WERI-Rb-1 (cell line): ENCODE measurements at regions not wholly inside any gene's neighbourhood (a gene's known extent, or its start where the extent isn't known, plus 50 kb on each side); places are given as distances from the start of the nearest gene placed in this dataset.

Source experiments
- DNase-seq: peaks from one replicate; pipeline ENCODE4 v3.0.0-alpha.2; 2020
- H3K27ac ChIP-seq: fragments of 250-450 bp; sonication (Bioruptor Pico); 2 replicates; pipeline ENCODE4 v1.5.1; 2020; ENCODE audit warnings: mild to moderate bottlenecking, moderate library complexity
- H3K27me3 ChIP-seq: fragments of 250-450 bp; sonication (Bioruptor Pico); 2 replicates; pipeline ENCODE4 v1.5.1; 2021; ENCODE audit warnings: mild to moderate bottlenecking, low read depth, moderate library complexity; ENCODE audit not compliant: insufficient read depth, severe bottlenecking
- H3K36me3 ChIP-seq: fragments of 250-450 bp; sonication (Bioruptor Pico); 2 replicates; pipeline ENCODE4 v1.5.1; 2020; ENCODE audit warnings: mild to moderate bottlenecking, moderate library complexity
- H3K4me3 ChIP-seq: 2 replicates; pipeline ENCODE4 v1.5.1; 2011; ENCODE audit warnings: low read depth, mild to moderate bottlenecking, control low read depth, low read length
- H3K9me3 ChIP-seq: fragments of 250-450 bp; sonication (Bioruptor Pico); 2 replicates; pipeline ENCODE4 v1.5.1; 2021; ENCODE audit warnings: mild to moderate bottlenecking, moderate library complexity; ENCODE audit not compliant: severe bottlenecking
- CTCF ChIP-seq: IDR thresholded peaks from 2 replicates; pipeline ENCODE4 v1.5.1; 2011; ENCODE audit warnings: low read depth, mild to moderate bottlenecking, control low read depth, inconsistent platforms, low read length

DNA sequence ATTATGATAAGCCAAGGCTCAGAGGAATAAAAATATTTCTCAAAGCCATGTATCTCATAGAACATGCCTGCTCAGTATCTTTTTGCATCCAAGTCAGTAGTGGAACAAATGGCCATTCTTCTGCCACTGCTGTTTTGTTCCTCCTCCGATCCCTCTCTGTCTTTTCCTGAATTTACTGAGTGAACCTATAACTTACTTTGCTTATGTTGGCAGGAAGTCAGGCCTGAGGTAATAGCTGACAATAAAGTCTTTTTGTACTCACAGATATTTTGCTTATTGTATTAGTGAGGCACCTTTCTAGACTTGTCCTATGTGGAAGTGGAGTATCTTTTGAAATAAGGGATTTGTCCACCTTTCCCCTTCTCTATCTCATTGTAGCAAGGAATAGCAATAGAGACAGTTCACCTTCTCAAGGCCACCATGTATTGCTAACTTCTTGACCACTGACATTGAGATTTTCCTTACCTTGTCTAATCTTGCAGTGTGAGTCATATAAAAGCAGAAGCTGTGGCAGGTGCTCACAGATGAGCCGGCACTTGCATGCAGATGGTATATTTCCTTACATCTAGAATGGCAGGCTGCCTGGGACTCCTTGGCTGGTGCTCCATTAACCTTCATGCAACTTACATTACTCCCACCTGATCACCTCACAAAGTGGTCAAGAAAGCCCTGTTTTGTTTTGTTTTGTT lies 68.2 kb downstream of the AGTR2 start:
- Histone ChIP-seq H3K27ac (no peak overlapping the region), H3K4me3 (no peak overlapping the region), H3K36me3 (no peaks in the 10 kb centered on the region), H3K9me3 (no peaks in the 10 kb centered on the region), H3K27me3 (peaks cover 53% of the 10 kb centered on the region)
- TF ChIP-seq CTCF: no peak
- no peak for DNase-seq

DNA sequence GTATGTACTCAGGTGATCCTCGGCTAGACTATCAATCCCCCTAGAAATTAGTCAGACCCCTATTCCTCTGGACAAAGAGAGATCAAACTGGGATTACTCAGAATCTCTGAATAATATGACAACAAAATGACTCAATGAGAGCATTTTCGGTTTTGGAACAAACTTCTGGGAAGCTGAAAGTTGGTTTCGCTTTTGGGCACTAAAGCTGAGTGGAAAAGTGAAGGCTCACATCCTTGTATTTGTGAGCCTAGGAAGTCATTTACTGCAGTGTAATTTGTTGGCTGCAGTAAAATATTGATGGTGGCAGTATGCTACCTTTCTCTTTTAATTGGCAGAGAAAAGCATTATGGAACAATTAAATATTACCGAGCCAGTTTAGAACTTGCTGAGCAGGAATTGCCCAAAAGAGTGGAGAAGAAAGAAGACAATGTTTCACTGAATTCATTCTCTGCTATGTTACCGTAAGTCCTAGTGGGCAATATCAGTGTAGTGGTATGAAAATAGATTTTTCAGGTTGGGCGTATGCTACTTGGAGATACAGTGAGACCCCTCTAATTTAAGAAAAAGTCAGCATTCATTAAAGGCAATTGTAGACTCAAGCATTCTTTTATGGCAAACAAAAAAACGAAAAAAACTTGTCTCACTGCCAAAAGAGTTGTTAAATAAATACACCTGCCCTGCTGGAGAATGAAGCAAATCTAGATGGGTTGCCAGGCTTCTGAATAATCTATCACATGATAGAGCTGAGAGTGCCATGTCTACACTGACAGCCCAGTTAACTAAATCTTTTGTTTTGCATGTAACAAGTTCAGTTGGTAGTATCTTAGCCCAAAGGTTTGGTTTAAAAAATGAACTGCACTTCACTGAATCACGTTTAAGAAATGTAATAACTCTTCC lies 69.6 kb downstream of the AGTR2 start:
- TF ChIP-seq CTCF: no peak
- Histone ChIP-seq H3K4me3 (no peak overlapping the region), H3K36me3 (no peaks in the 10 kb centered on the region), H3K27me3 (peaks cover 50% of the 10 kb centered on the region), H3K27ac (no peak overlapping the region), H3K9me3 (no peaks in the 10 kb centered on the region)
- no peak for DNase-seq

GRCh38 chrX:116241001-116241400 lies 70.5 kb downstream of the AGTR2 start:
- Histone ChIP-seq H3K9me3 (no peaks in the 10 kb centered on the region), H3K27ac (no peak overlapping the region), H3K4me3 (no peak overlapping the region), H3K27me3 (peaks cover 50% of the 10 kb centered on the region), H3K36me3 (no peaks in the 10 kb centered on the region)
- no peak for TF ChIP-seq CTCF
- no peak for DNase-seq

DNA sequence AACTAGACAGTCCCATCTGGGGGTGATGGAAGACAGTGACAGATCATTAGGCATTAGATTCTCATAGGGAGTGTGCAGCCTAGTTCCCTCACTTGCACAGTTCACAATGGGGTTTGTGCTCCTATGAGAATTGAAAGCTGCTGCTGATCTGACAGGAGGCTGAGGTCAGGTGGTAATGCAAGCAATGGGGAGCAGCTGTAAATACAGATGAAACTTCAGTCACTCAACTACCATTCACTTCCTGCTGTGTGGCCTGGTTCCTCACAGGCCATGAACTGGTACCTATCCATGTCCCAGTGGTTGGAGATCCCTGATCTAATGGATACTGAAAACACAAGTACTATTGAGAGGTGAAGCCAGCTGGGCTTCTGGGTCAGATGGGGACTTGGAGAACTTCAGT lies 72.5 kb downstream of the AGTR2 start:
- DNase-seq: no peak
- no peak overlapping the region for H3K27ac ChIP-seq
- no peak for TF ChIP-seq CTCF

GRCh38 chrX:116246261-116246660 lies 75.7 kb downstream of the AGTR2 start:
- DNase-seq: no peak
- no peaks in the 10 kb centered on the region for H3K9me3 ChIP-seq
- H3K27me3 ChIP-seq: peaks cover 17% of the 10 kb centered on the region
- H3K36me3 ChIP-seq: no peaks in the 10 kb centered on the region
- H3K27ac ChIP-seq: no peak overlapping the region
- TF ChIP-seq CTCF: no peak
- no peak overlapping the region for H3K4me3 ChIP-seq

More for the DNA sequence above, 72.5 kb downstream of the AGTR2 start:
- Histone ChIP-seq H3K4me3 (no peak overlapping the region), H3K9me3 (no peaks in the 10 kb centered on the region), H3K36me3 (no peaks in the 10 kb centered on the region), H3K27me3 (peaks cover 40% of the 10 kb centered on the region)
